Subcutaneous abdominal adipose tissue (tissue), 5 donors: ENCODE measurements at regions not wholly inside any gene's neighbourhood (a gene's known extent, or its start where the extent isn't known, plus 50 kb on each side); places are given as distances from the start of the nearest gene placed in this dataset.

Experiments used
- H3K27ac ChIP-seq: one replicate; pipeline ENCODE4 v1.7.0; 2013; ENCODE audit warnings: low read depth, mild to moderate bottlenecking, inconsistent platforms, low read length, moderate library complexity
- H3K27me3 ChIP-seq, 5 donors: one replicate each; pipeline ENCODE4 v1.7.0; 2013; ENCODE audit warnings: low read length in 5 of 5, inconsistent platforms in 1 of 5; ENCODE audit not compliant: control insufficient read depth in 5 of 5, insufficient read depth in 4 of 5
- H3K36me3 ChIP-seq, 5 donors: one replicate each; pipeline ENCODE4 v1.7.0; 2013; ENCODE audit warnings: low read length in 5 of 5; ENCODE audit not compliant: control insufficient read depth in 5 of 5, insufficient read depth in 5 of 5
- H3K4me1 ChIP-seq, 5 donors: one replicate each; pipeline ENCODE4 v1.7.0; 2013; ENCODE audit warnings: low read length in 5 of 5, mild to moderate bottlenecking in 3 of 5, moderate library complexity in 1 of 5; ENCODE audit not compliant: control insufficient read depth in 5 of 5, insufficient read depth in 5 of 5
- H3K4me3 ChIP-seq, 5 donors: one replicate each; pipeline ENCODE4 v1.7.0; 2013; ENCODE audit warnings: low read length in 5 of 5, low read depth in 1 of 5
- H3K9ac ChIP-seq, 5 donors: one replicate each; pipeline ENCODE4 v1.7.0; 2013; ENCODE audit warnings: low read length in 5 of 5, mild to moderate bottlenecking in 4 of 5, moderate library complexity in 3 of 5
- H3K9me3 ChIP-seq, 5 donors: one replicate each; pipeline ENCODE4 v1.7.0; 2013; ENCODE audit warnings: low read length in 5 of 5; ENCODE audit not compliant: control insufficient read depth in 5 of 5
- donor health status: healthy.
- donor health status: healthy.
- donor health status: healthy.
- donor health status: healthy.
- donor health status: healthy.

GRCh38 chr3:36206956-36207580, 173.2 kb upstream of the STAC start:
- H3K27me3 ChIP-seq, result no peaks in the 10 kb centered on the region
- H3K9me3 ChIP-seq, result no peaks in the 10 kb centered on the region
- peaks cover 0 to 5% (median 0%) of the 10 kb centered on the region in 5 donors for H3K4me1 ChIP-seq
- no peak overlapping the region for H3K9ac ChIP-seq
- H3K36me3 ChIP-seq, result no peaks in the 10 kb centered on the region
- H3K27ac ChIP-seq, result no peak overlapping the region
- no peak overlapping the region for H3K4me3 ChIP-seq

GRCh38 chr3:36210840-36211651, 169.3 kb upstream of the STAC start:
- Histone ChIP-seq H3K9me3 (no peaks in the 10 kb centered on the region), H3K4me3 (no peak overlapping the region), H3K9ac (no peak overlapping the region), H3K27me3 (no peaks in the 10 kb centered on the region), H3K36me3 (no peaks in the 10 kb centered on the region), H3K27ac (no peak overlapping the region), H3K4me1 (peaks cover 0 to 18% (median 3%) of the 10 kb centered on the region in 5 donors)

GRCh38 chr3:36211652-36211999, 168.7 kb upstream of the STAC start:
- Histone ChIP-seq H3K4me3 (no peak overlapping the region), H3K27ac (no peak overlapping the region), H3K9ac (no peak overlapping the region), H3K4me1 (peaks cover 0 to 18% (median 3%) of the 10 kb centered on the region in 5 donors), H3K27me3 (no peaks in the 10 kb centered on the region), H3K9me3 (no peaks in the 10 kb centered on the region), H3K36me3 (no peaks in the 10 kb centered on the region)

GRCh38 chr3:36212251-36212650, 168.1 kb upstream of the STAC start:
- H3K36me3 ChIP-seq, result no peaks in the 10 kb centered on the region
- H3K27ac ChIP-seq, result no peak overlapping the region
- no peaks in the 10 kb centered on the region for H3K27me3 ChIP-seq
- H3K4me3 ChIP-seq, result no peak overlapping the region
- H3K4me1 ChIP-seq, result peaks cover 0 to 18% (median 3%) of the 10 kb centered on the region in 5 donors
- no peak overlapping the region for H3K9ac ChIP-seq
- no peaks in the 10 kb centered on the region for H3K9me3 ChIP-seq

- Histone ChIP-seq H3K4me3 (no peak overlapping the region), H3K27me3 (no peaks in the 10 kb centered on the region), H3K9me3 (peaks cover 0 to 9% (median 0%) of the 10 kb centered on the region in 5 donors), H3K4me1 (peaks cover 0 to 18% (median 3%) of the 10 kb centered on the region in 5 donors), H3K36me3 (no peaks in the 10 kb centered on the region), H3K27ac (no peak overlapping the region), H3K9ac (no peak overlapping the region)
Measured at GRCh38 chr3:36214460-36214859, 165.8 kb upstream of the STAC start.

- Histone ChIP-seq H3K4me3 (no peak overlapping the region), H3K36me3 (no peaks in the 10 kb centered on the region), H3K27me3 (no peaks in the 10 kb centered on the region), H3K27ac (no peak overlapping the region), H3K9me3 (peaks cover 0 to 9% (median 0%) of the 10 kb centered on the region in 5 donors), H3K4me1 (peaks cover 0 to 18% (median 3%) of the 10 kb centered on the region in 5 donors), H3K9ac (no peak overlapping the region)
Measured at GRCh38 chr3:36215241-36215640, 165.1 kb upstream of the STAC start.

- Histone ChIP-seq H3K9ac (no peak overlapping the region), H3K4me1 (peaks cover 0 to 7% (median 0%) of the 10 kb centered on the region in 5 donors), H3K27me3 (no peaks in the 10 kb centered on the region), H3K4me3 (no peak overlapping the region), H3K36me3 (no peaks in the 10 kb centered on the region), H3K27ac (no peak overlapping the region), H3K9me3 (peaks cover 0 to 9% (median 0%) of the 10 kb centered on the region in 5 donors)
Measured at GRCh38 chr3:36219398-36219797, 160.9 kb upstream of the STAC start.

GRCh38 chr3:36220173-36220572, 160.1 kb upstream of the STAC start:
- Histone ChIP-seq H3K9ac (no peak overlapping the region), H3K4me3 (no peak overlapping the region), H3K27me3 (no peaks in the 10 kb centered on the region), H3K27ac (no peak overlapping the region), H3K36me3 (no peaks in the 10 kb centered on the region), H3K4me1 (peaks cover 0 to under 1% (median 0%) of the 10 kb centered on the region in 5 donors), H3K9me3 (peaks cover 0 to 9% (median 0%) of the 10 kb centered on the region in 5 donors)

GRCh38 chr3:36221975-36222374, 158.3 kb upstream of the STAC start:
- H3K4me1 ChIP-seq, result no peaks in the 10 kb centered on the region
- no peak overlapping the region for H3K4me3 ChIP-seq
- H3K27ac ChIP-seq, result no peak overlapping the region
- peaks cover 0 to 9% (median 0%) of the 10 kb centered on the region in 5 donors for H3K9me3 ChIP-seq
- H3K27me3 ChIP-seq, result no peaks in the 10 kb centered on the region
- H3K9ac ChIP-seq, result no peak overlapping the region
- no peaks in the 10 kb centered on the region for H3K36me3 ChIP-seq

GRCh38 chr3:36227980-36228379, 152.3 kb upstream of the STAC start:
- H3K4me1 ChIP-seq, result no peaks in the 10 kb centered on the region
- no peak overlapping the region for H3K27ac ChIP-seq
- H3K9me3 ChIP-seq, result no peaks in the 10 kb centered on the region
- no peaks in the 10 kb centered on the region for H3K36me3 ChIP-seq
- H3K9ac ChIP-seq, result no peak overlapping the region
- H3K4me3 ChIP-seq, result no peak overlapping the region
- H3K27me3 ChIP-seq, result no peaks in the 10 kb centered on the region
